H9 (cell line): ENCODE measurements at regions not wholly inside any gene's neighbourhood (a gene's known extent, or its start where the extent isn't known, plus 50 kb on each side); places are given as distances from the start of the nearest gene placed in this dataset.

Experiments
- DNase-seq: peaks from one replicate; pipeline ENCODE4 v3.0.0-alpha.2; 2017
- H2AFZ ChIP-seq: one replicate; pipeline ENCODE4 v1.6.1; 2013; ENCODE audit warnings: mild to moderate bottlenecking, low read length, control low read depth, moderate library complexity
- H2AK5ac ChIP-seq: 2 replicates; pipeline ENCODE4 v1.6.1; 2013; ENCODE audit warnings: low read length, control low read depth, mixed read lengths; ENCODE audit not compliant: insufficient read length
- H2BK120ac ChIP-seq: one replicate; pipeline ENCODE4 v1.6.1; 2013; ENCODE audit warnings: low read depth, mild to moderate bottlenecking, low read length, control low read depth, inconsistent platforms; ENCODE audit not compliant: poor library complexity, severe bottlenecking
- H2BK12ac ChIP-seq: 2 replicates; pipeline ENCODE4 v1.6.1; 2013; ENCODE audit warnings: low read length, control low read depth, mixed read lengths, low read depth; ENCODE audit not compliant: insufficient read length
- H2BK15ac ChIP-seq: 2 replicates; pipeline ENCODE4 v1.6.1; 2013; ENCODE audit warnings: low read depth, low read length, control low read depth
- H2BK20ac ChIP-seq: one replicate; pipeline ENCODE4 v1.6.1; 2013; ENCODE audit warnings: low read depth, mild to moderate bottlenecking, low read length, control low read depth, inconsistent platforms; ENCODE audit not compliant: poor library complexity, severe bottlenecking
- H2BK5ac ChIP-seq: 2 replicates; pipeline ENCODE4 v1.6.1; 2013; ENCODE audit warnings: low read length, control low read depth, mixed read lengths; ENCODE audit not compliant: insufficient read length
- H3K14ac ChIP-seq: 2 replicates; pipeline ENCODE4 v1.6.1; 2013; ENCODE audit warnings: low read length, control low read depth; ENCODE audit not compliant: insufficient read depth
- H3K18ac ChIP-seq: 2 replicates; pipeline ENCODE4 v1.6.1; 2013; ENCODE audit warnings: low read depth, mild to moderate bottlenecking, mixed read lengths, low read length, control low read depth; ENCODE audit not compliant: insufficient read length
- H3K23ac ChIP-seq: 2 replicates; pipeline ENCODE4 v1.6.1; 2013; ENCODE audit warnings: low read length, control low read depth, mixed read lengths, low read depth; ENCODE audit not compliant: insufficient read length
- H3K23me2 ChIP-seq: 2 replicates; pipeline ENCODE4 v1.6.1; 2013; ENCODE audit warnings: low read depth, mild to moderate bottlenecking, mixed read lengths, low read length, control low read depth; ENCODE audit not compliant: insufficient read length, poor library complexity, severe bottlenecking
- H3K27ac ChIP-seq: 2 replicates; pipeline ENCODE4 v1.5.1; 2013; ENCODE audit warnings: low read length, control low read depth, mixed read lengths, low read depth; ENCODE audit not compliant: insufficient read length
- H3K27me3 ChIP-seq: 2 replicates; pipeline ENCODE4 v1.6.1; 2013; ENCODE audit warnings: low read length, control low read depth, inconsistent platforms; ENCODE audit not compliant: insufficient read depth
- H3K4ac ChIP-seq: 2 replicates; pipeline ENCODE4 v1.6.1; 2013; ENCODE audit warnings: low read depth, mild to moderate bottlenecking, control low read depth, inconsistent platforms, low read length, moderate library complexity
- H3K4me1 ChIP-seq: 2 replicates; pipeline ENCODE4 v1.6.1; 2013; ENCODE audit warnings: low read length, control low read depth, inconsistent platforms; ENCODE audit not compliant: insufficient read depth
- H3K4me2 ChIP-seq: 2 replicates; pipeline ENCODE4 v1.6.1; 2013; ENCODE audit warnings: low read length, control low read depth, mixed read lengths; ENCODE audit not compliant: insufficient read length, insufficient read depth
- H3K56ac ChIP-seq: 2 replicates; pipeline ENCODE4 v1.6.1; 2013; ENCODE audit warnings: low read depth, mild to moderate bottlenecking, mixed read lengths, low read length, control low read depth; ENCODE audit not compliant: insufficient read length
- H3K79me1 ChIP-seq: 2 replicates; pipeline ENCODE4 v1.6.1; 2013; ENCODE audit warnings: low read depth, mild to moderate bottlenecking, moderate library complexity, low read length, control low read depth, inconsistent platforms; ENCODE audit not compliant: insufficient read depth, poor library complexity, severe bottlenecking
- H3K79me2 ChIP-seq: 2 replicates; pipeline ENCODE4 v1.6.1; 2013; ENCODE audit warnings: low read length, control low read depth, inconsistent platforms; ENCODE audit not compliant: insufficient read depth
- H3K9ac ChIP-seq: 2 replicates; pipeline ENCODE4 v1.6.1; 2013; ENCODE audit warnings: low read length, control low read depth, mixed read lengths; ENCODE audit not compliant: insufficient read length; ENCODE audit errors: extremely low read depth
- H3K9me3 ChIP-seq: one replicate; pipeline ENCODE4 v1.6.1; 2013; ENCODE audit warnings: low read depth, low read length, inconsistent platforms; ENCODE audit not compliant: control insufficient read depth
- H3T11ph ChIP-seq: one replicate; pipeline ENCODE4 v1.6.1; 2013; ENCODE audit warnings: mild to moderate bottlenecking, low read length, control low read depth, inconsistent platforms
- H4K20me1 ChIP-seq: one replicate; pipeline ENCODE4 v1.6.1; 2013; ENCODE audit not compliant: control insufficient read depth, insufficient read length, insufficient read depth
- H4K5ac ChIP-seq: 2 replicates; pipeline ENCODE4 v1.6.1; 2013; ENCODE audit warnings: low read depth, mild to moderate bottlenecking, mixed read lengths, low read length, control low read depth; ENCODE audit not compliant: insufficient read length
- H4K8ac ChIP-seq: replicated peaks from 2 replicates; pipeline ENCODE4 v1.6.1; 2013; ENCODE audit warnings: low read length, control low read depth, mixed read lengths, low read depth; ENCODE audit not compliant: insufficient read length
- H4K91ac ChIP-seq: 2 replicates; pipeline ENCODE4 v1.6.1; 2013; ENCODE audit warnings: low read depth, mild to moderate bottlenecking, moderate library complexity, mixed read lengths, low read length, control low read depth; ENCODE audit not compliant: insufficient read length
- H3K27ac Mint-ChIP-seq, 3 experiments: 2 replicates in 2 of 3; 3 replicates in 1 of 3; pipeline ENCODE4 v1.8.0; 2020 to 2021; ENCODE audit warnings: mixed read lengths in 3 of 3, mild to moderate bottlenecking in 1 of 3, moderate library complexity in 1 of 3
- H3K27me3 Mint-ChIP-seq: 2 replicates; pipeline ENCODE4 v1.8.0; 2021; ENCODE audit warnings: low read depth, mild to moderate bottlenecking, moderate library complexity, mixed read lengths
- H3K36me3 Mint-ChIP-seq, 3 experiments: 2 replicates in 2 of 3; 3 replicates in 1 of 3; pipeline ENCODE4 v1.8.0; 2020 to 2021; ENCODE audit warnings: low read depth in 3 of 3, mixed read lengths in 3 of 3; ENCODE audit not compliant: insufficient read depth in 1 of 3
- H3K4me1 Mint-ChIP-seq, 2 experiments: 2 replicates each; pipeline ENCODE4 v1.8.0; 2020; ENCODE audit warnings: mixed read lengths in 2 of 2
- H3K4me3 Mint-ChIP-seq, 2 experiments: 2 replicates in 1 of 2; 3 replicates in 1 of 2; pipeline ENCODE4 v1.8.0; 2020 to 2021; ENCODE audit warnings: mild to moderate bottlenecking in 2 of 2, mixed read lengths in 2 of 2, moderate library complexity in 1 of 2
- H3K9me3 Mint-ChIP-seq, 2 experiments: 2 replicates in 1 of 2; 3 replicates in 1 of 2; pipeline ENCODE4 v1.8.0; 2020; ENCODE audit warnings: mild to moderate bottlenecking in 2 of 2, mixed read lengths in 2 of 2, moderate library complexity in 1 of 2
- CTCF ChIP-seq: fragments of 200-600 bp; sonication (generic); conservative IDR thresholded peaks from 3 replicates; pipeline ENCODE4 v1.8.0; 2021; ENCODE audit warnings: antibody characterized with exemption, mild to moderate bottlenecking
- WGBS: extraction: QIAGEN DNeasy Blood & Tissue Kit; methylation state at CpG from one replicate; pipeline ENCODE4 v1.1.7; 2013; ENCODE audit warnings: missing lambda C conversion rate, low lambda C conversion rate, mixed read lengths; ENCODE audit not compliant: insufficient read length; ENCODE audit errors: extremely low coverage; 5-methylcytosine and 5-hydroxymethylcytosine counted together

DNA sequence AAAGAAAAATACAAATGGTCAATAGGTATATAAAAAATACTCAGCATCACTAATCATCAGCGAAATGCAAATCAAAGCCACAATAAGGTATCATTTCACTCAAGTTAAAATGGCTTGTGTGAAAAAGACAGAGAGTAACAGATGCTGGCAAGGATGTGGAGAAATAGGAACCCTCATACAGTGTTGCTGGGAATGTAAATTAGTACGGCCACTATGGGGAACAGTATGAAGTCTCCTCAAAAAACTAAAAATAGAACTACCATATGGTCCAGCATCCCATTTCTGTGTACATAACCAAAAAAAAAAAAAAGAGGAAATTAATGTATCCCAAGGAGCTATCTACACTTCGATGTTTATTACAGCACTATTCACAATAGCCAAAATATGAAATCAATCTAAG lies 98.1 kb upstream of the TGFBR2 start:
- Histone ChIP-seq H3K27me3 (no peaks in the 10 kb centered on the region), H3K79me2 (no peaks in the 10 kb centered on the region), H2BK5ac (no peak overlapping the region), H3K14ac (no peak overlapping the region), H3K9ac (no peak overlapping the region), H3K4me2 (no peak overlapping the region), H3T11ph (no peak overlapping the region), H4K8ac (no peak overlapping the region), H3K56ac (no peak overlapping the region), H2BK120ac (no peak overlapping the region), H2BK12ac (no peak overlapping the region), H3K79me1 (no peaks in the 10 kb centered on the region), H3K4me1 (no peaks in the 10 kb centered on the region; the same call in 1 of the 2 replicates), H3K23ac (no peak overlapping the region), H4K91ac (no peak overlapping the region), H2BK20ac (no peak overlapping the region), H2BK15ac (no peak overlapping the region), H3K18ac (no peak overlapping the region), H3K23me2 (no peaks in the 10 kb centered on the region), H2AFZ (no peak overlapping the region), H4K5ac (no peak overlapping the region), H3K4ac (no peak overlapping the region), H3K27ac (no peak overlapping the region), H2AK5ac (no peak overlapping the region), H3K9me3 (no peaks in the 10 kb centered on the region), H4K20me1 (no peaks in the 10 kb centered on the region)
- Mint-ChIP-seq H3K9me3 (no peaks in the 10 kb centered on the region; a peak in 3 of 5 replicates), H3K4me1 (peaks cover 4 to 6% of the 10 kb centered on the region in 2 experiments), H3K4me3 (no peak overlapping the region), H3K27me3 (no peaks in the 10 kb centered on the region), H3K36me3 (no peaks in the 10 kb centered on the region), H3K27ac (no peak overlapping the region)
- WGBS, result no CpG with 5 or more reads among the region's 3 CpGs
- no peak for TF ChIP-seq CTCF
- no peak for DNase-seq
